Right lobe of liver (tissue), 4 donors: ENCODE measurements at regions not wholly inside any gene's neighbourhood (a gene's known extent, or its start where the extent isn't known, plus 50 kb on each side); places are given as distances from the start of the nearest gene placed in this dataset.

Experiments
- POLR2A ChIP-seq: fragments of 450-650 bp; IDR thresholded peaks from one replicate; pipeline ENCODE4 v1.6.1; 2017; ENCODE audit warnings: antibody characterized with exemption, mild to moderate bottlenecking
- TF ChIP-seq, protein P1 (sequence below), 4 donors: fragments of 200-600 bp in 3 of 4; fragments of 450-650 bp in 1 of 4; IDR thresholded peaks; one replicate each; pipeline versions ENCODE4 v1.5.1 to v1.8.0; 2016 to 2022; ENCODE audit warnings: antibody characterized with exemption in 4 of 4, mild to moderate bottlenecking in 2 of 4
- donor health status: DM: no; HTN: no; CAD: no.
- donor health status: DM: no; HTN: no; CAD: no.
- donor health status: DM: no; HTN: yes; CAD: no.

DNA sequence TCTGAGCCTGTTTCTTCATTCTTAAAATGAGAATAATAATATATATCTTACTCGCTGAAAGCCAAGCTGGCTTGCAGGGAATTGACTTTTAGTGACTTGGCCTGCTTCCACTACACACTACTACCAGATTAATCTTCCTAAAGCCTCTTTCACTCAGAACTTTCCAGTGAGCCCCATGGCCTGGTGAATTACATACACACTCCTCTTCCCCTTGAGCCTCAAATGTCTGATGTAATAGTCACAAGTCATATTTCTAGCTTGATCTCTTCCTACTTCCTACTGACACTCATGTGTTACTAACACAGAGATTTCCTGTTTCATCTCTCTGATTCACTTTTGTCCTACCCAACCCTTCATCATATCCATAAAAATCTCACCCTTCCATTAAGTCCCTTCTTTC lies 82.7 kb upstream of the SOX2 start:
- no peak for TF ChIP-seq POLR2A
- TF ChIP-seq, protein P1, sequence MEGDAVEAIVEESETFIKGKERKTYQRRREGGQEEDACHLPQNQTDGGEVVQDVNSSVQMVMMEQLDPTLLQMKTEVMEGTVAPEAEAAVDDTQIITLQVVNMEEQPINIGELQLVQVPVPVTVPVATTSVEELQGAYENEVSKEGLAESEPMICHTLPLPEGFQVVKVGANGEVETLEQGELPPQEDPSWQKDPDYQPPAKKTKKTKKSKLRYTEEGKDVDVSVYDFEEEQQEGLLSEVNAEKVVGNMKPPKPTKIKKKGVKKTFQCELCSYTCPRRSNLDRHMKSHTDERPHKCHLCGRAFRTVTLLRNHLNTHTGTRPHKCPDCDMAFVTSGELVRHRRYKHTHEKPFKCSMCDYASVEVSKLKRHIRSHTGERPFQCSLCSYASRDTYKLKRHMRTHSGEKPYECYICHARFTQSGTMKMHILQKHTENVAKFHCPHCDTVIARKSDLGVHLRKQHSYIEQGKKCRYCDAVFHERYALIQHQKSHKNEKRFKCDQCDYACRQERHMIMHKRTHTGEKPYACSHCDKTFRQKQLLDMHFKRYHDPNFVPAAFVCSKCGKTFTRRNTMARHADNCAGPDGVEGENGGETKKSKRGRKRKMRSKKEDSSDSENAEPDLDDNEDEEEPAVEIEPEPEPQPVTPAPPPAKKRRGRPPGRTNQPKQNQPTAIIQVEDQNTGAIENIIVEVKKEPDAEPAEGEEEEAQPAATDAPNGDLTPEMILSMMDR (IDR thresholded peaks at IDR 0.05): no peak
